GM18520 (cell line): ENCODE measurements at regions not wholly inside any gene's neighbourhood (a gene's known extent, or its start where the extent isn't known, plus 50 kb on each side); places are given as distances from the start of the nearest gene placed in this dataset.

Experiments used
- ATAC-seq: cut with Tn5 transposase; IDR thresholded peaks from one replicate; pipeline ENCODE4 v1.9.1; 2021; ENCODE audit not compliant: unreplicated experiment

GRCh38 chr3:107970993-107971580, 119.7 kb downstream of the CD47 start:
- no peak for ATAC-seq

GRCh38 chr3:107969994-107970819, 120.6 kb downstream of the CD47 start:
- ATAC-seq, result no peak

- ATAC-seq, result no peak
Observed at GRCh38 chr3:107969525-107969924, 121.3 kb downstream of the CD47 start.

GRCh38 chr3:107966276-107966675, 124.6 kb downstream of the CD47 start:
- no peak for ATAC-seq

- no peak for ATAC-seq
Observed at GRCh38 chr3:107965136-107965655, 125.6 kb downstream of the CD47 start.

GRCh38 chr3:107963581-107963980, 127.2 kb downstream of the CD47 start:
- ATAC-seq, result no peak

- ATAC-seq, result no peak
Observed at GRCh38 chr3:107962946-107963345, 127.9 kb downstream of the CD47 start.

GRCh38 chr3:107962037-107962436, 128.8 kb downstream of the CD47 start:
- ATAC-seq, result no peak

- no peak for ATAC-seq
Observed at GRCh38 chr3:107959550-107960154, 131.2 kb downstream of the CD47 start.

- ATAC-seq, result no peak
Observed at GRCh38 chr3:107958146-107958545, 132.7 kb downstream of the CD47 start.

GRCh38 chr3:107956991-107957900, 133.6 kb downstream of the CD47 start:
- no peak for ATAC-seq

GRCh38 chr3:107954845-107955244, 136.0 kb downstream of the CD47 start:
- ATAC-seq, result no peak

GRCh38 chr3:107953722-107954121, 137.1 kb downstream of the CD47 start:
- ATAC-seq, result no peak

GRCh38 chr3:107951126-107951525, 139.7 kb downstream of the CD47 start:
- no peak for ATAC-seq

GRCh38 chr3:107950417-107950816, 140.4 kb downstream of the CD47 start:
- ATAC-seq, result no peak

GRCh38 chr3:107949394-107949970, 141.3 kb downstream of the CD47 start:
- ATAC-seq, result no peak

GRCh38 chr3:107947203-107947602, 143.6 kb downstream of the CD47 start:
- ATAC-seq, result no peak

GRCh38 chr3:107946700-107947099, 144.1 kb downstream of the CD47 start:
- no peak for ATAC-seq

- ATAC-seq, result no peak
Observed at GRCh38 chr3:107945417-107946094, 145.3 kb downstream of the CD47 start.
